ENCODE measurements at regions not wholly inside any gene's neighbourhood (a gene's known extent, or its start where the extent isn't known, plus 50 kb on each side); places are given as distances from the start of the nearest gene placed in this dataset.

DNA sequence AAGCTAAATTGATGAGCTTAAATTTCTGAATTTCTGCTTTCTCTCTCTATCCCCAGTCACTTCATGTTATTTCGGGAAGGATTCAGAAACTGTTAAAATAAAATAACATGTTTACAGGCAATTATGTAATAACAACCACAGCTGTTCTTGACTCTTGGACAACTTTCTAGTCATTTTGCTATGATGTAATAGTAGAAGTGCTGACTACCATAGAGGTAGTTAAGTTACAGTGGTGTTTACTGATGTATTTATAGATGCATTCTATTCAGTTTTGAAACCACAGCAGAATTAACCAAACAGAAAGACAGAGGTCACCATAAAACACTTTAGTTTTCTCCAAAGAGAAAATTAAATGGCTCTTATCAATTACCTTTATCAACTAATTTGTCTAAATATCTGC lies 1292.0 kb upstream of the CHAC2 start:
- TF ChIP-seq, protein P1, sequence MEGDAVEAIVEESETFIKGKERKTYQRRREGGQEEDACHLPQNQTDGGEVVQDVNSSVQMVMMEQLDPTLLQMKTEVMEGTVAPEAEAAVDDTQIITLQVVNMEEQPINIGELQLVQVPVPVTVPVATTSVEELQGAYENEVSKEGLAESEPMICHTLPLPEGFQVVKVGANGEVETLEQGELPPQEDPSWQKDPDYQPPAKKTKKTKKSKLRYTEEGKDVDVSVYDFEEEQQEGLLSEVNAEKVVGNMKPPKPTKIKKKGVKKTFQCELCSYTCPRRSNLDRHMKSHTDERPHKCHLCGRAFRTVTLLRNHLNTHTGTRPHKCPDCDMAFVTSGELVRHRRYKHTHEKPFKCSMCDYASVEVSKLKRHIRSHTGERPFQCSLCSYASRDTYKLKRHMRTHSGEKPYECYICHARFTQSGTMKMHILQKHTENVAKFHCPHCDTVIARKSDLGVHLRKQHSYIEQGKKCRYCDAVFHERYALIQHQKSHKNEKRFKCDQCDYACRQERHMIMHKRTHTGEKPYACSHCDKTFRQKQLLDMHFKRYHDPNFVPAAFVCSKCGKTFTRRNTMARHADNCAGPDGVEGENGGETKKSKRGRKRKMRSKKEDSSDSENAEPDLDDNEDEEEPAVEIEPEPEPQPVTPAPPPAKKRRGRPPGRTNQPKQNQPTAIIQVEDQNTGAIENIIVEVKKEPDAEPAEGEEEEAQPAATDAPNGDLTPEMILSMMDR (IDR thresholded peaks at IDR 0.05): no peak
- TF ChIP-seq POLR2A (IDR thresholded peaks at IDR 0.05): no peak

Data from lower leg skin (tissue), 3 donors.